Stimulated activated naive CD4-positive, alpha-beta T cell (primary cell): ENCODE measurements at regions not wholly inside any gene's neighbourhood (a gene's known extent, or its start where the extent isn't known, plus 50 kb on each side); places are given as distances from the start of the nearest gene placed in this dataset.
"Not testable (repeated sequence)": the region's sequence is repeated elsewhere in the genome, so short reads cannot be mapped to it uniquely, and the experiment has no call there.

ENCODE experiments used
- DNase-seq, 6 experiments: peaks; one replicate each; lab custom pipeline; 2025; lab: John Stamatoyannopoulos, UW

GRCh38 chr6:140264431-140264830 lies 890.0 kb upstream of the CITED2 start:
- no peak for DNase-seq

GRCh38 chr6:140258302-140258701 lies 883.9 kb upstream of the CITED2 start:
- not testable (repeated sequence) for DNase-seq

GRCh38 chr6:140256248-140256647 lies 881.8 kb upstream of the CITED2 start:
- no peak for DNase-seq

GRCh38 chr6:140253096-140253495 lies 878.6 kb upstream of the CITED2 start:
- DNase-seq: no peak

- no peak for DNase-seq
Observed at GRCh38 chr6:140252099-140252498, 877.7 kb upstream of the CITED2 start.

GRCh38 chr6:140245296-140246040 lies 871.0 kb upstream of the CITED2 start:
- DNase-seq: no peak

- DNase-seq: no peak
Observed at GRCh38 chr6:140237251-140237650, 862.8 kb upstream of the CITED2 start.

GRCh38 chr6:140236732-140237131 lies 862.3 kb upstream of the CITED2 start:
- DNase-seq: no peak

- no peak for DNase-seq
Observed at GRCh38 chr6:140230282-140230681, 855.8 kb upstream of the CITED2 start.

GRCh38 chr6:140228491-140228890 lies 854.0 kb upstream of the CITED2 start:
- DNase-seq: no peak

- DNase-seq: no peak
Observed at GRCh38 chr6:140226637-140227036, 852.2 kb upstream of the CITED2 start.

- no peak for DNase-seq
Observed at GRCh38 chr6:140225701-140226436, 851.4 kb upstream of the CITED2 start.

GRCh38 chr6:140217283-140217682 lies 842.8 kb upstream of the CITED2 start:
- no peak for DNase-seq

- DNase-seq: no peak
Observed at GRCh38 chr6:140209775-140210174, 835.3 kb upstream of the CITED2 start.

GRCh38 chr6:140208286-140208685 lies 833.8 kb upstream of the CITED2 start:
- DNase-seq: no peak

GRCh38 chr6:140205795-140206593 lies 831.5 kb upstream of the CITED2 start:
- DNase-seq: no peak

- no peak for DNase-seq
Observed at GRCh38 chr6:140204154-140204553, 829.7 kb upstream of the CITED2 start.

GRCh38 chr6:140203661-140204147 lies 829.3 kb upstream of the CITED2 start:
- DNase-seq: no peak

- no peak for DNase-seq
Observed at GRCh38 chr6:140202964-140203515, 828.6 kb upstream of the CITED2 start.

- DNase-seq: no peak
Observed at GRCh38 chr6:140201787-140202458, 827.5 kb upstream of the CITED2 start.

GRCh38 chr6:140193269-140193668 lies 818.8 kb upstream of the CITED2 start:
- DNase-seq: no peak

- no peak for DNase-seq
Observed at GRCh38 chr6:140192018-140192417, 817.6 kb upstream of the CITED2 start.
